H1 (cell line): ENCODE measurements at regions not wholly inside any gene's neighbourhood (a gene's known extent, or its start where the extent isn't known, plus 50 kb on each side); places are given as distances from the start of the nearest gene placed in this dataset.

Experiments used
- HDAC2 ChIP-seq, 2 experiments: fragments of 300-600 bp in 1 of 2; sonication (generic) in 1 of 2; IDR thresholded peaks; 2 replicates each; pipeline ENCODE4 v1.6.1; 2011 to 2012; ENCODE audit warnings: low read depth in 2 of 2, low read length in 2 of 2, mild to moderate bottlenecking in 2 of 2, moderate library complexity in 2 of 2, borderline replicate concordance in 1 of 2, inconsistent platforms in 1 of 2
- TF ChIP-seq, protein P1 (sequence below): IDR thresholded peaks from 2 replicates; pipeline ENCODE4 v1.6.1; 2012; ENCODE audit warnings: low read length, inconsistent platforms

DNA sequence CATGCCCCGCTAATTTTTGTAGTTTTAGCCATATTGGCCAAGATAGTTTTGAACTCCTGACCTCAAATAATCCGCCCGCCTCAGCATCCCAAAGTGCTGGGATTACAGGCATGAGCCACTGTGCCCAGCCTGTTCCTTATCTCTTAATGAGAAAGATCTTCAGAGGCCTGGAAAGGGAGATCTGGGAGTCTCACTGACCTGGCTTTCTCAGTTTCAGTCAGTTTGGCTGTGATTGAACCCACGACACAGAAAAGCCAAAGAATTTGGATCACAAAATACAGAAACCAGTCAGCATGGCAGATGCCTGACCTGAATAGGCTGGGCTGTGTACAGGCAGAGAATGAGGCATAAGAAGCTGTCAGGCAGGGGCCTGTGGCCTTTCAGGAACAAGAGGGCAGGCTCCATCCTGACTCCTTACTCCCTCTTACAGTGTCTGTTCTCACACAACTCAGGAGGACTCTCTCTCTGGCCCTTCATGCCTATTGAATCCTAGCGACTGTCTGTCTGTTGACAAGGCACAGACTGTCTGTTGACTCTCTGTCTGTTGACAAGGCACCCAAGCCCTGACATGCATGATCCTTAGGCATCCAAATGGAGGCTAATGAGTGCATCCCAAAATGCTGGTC lies 366.5 kb upstream of the CCDC196 start (continued):
- TF ChIP-seq, protein P1, sequence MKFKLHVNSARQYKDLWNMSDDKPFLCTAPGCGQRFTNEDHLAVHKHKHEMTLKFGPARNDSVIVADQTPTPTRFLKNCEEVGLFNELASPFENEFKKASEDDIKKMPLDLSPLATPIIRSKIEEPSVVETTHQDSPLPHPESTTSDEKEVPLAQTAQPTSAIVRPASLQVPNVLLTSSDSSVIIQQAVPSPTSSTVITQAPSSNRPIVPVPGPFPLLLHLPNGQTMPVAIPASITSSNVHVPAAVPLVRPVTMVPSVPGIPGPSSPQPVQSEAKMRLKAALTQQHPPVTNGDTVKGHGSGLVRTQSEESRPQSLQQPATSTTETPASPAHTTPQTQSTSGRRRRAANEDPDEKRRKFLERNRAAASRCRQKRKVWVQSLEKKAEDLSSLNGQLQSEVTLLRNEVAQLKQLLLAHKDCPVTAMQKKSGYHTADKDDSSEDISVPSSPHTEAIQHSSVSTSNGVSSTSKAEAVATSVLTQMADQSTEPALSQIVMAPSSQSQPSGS = no peak
- TF ChIP-seq HDAC2 (IDR thresholded peaks at IDR 0.05; ENCODE audit: borderline replicate concordance in 1 of 2, low read depth in 2 of 2, low read length in 2 of 2) = no peak
